GM12865 (cell line): ENCODE measurements at regions not wholly inside any gene's neighbourhood (a gene's known extent, or its start where the extent isn't known, plus 50 kb on each side); places are given as distances from the start of the nearest gene placed in this dataset.
"Not testable (repeated sequence)": the region's sequence is repeated elsewhere in the genome, so short reads cannot be mapped to it uniquely, and the experiment has no call there.

Source experiments
- DNase-seq: peaks from one replicate; pipeline ENCODE4 v3.0.0; 2010; ENCODE audit warnings: low read depth
- H3K4me3 ChIP-seq: 2 replicates; pipeline ENCODE4 v1.5.1; 2011; ENCODE audit warnings: mild to moderate bottlenecking, low read depth, low read length, control low read depth
- TF ChIP-seq, protein P1 (sequence below): IDR thresholded peaks from 2 replicates; pipeline ENCODE4 v1.5.1; 2011; ENCODE audit warnings: low read length, control low read depth, low read depth, inconsistent platforms; ENCODE audit not compliant: insufficient read depth; ENCODE audit errors: missing control alignments

DNA sequence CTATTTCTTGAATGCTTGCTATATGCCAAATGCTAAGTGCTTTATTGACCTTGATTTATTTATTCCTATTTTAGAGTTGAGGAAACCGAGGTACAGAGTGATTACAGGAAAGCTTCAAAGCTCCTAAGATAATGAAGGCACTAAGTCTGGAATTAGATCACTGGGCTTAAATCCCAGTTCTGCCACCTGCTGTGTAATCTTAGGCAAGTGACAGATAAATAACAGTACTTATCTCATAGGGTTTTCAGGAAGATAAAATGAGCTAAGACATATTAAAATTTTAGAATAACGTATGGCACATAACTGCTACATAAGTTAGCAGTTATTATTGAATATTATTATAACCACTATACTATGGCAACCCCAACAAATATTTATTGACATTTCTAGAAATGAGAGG is 843.8 kb downstream of the DTWD2 start:
- TF ChIP-seq, protein P1, sequence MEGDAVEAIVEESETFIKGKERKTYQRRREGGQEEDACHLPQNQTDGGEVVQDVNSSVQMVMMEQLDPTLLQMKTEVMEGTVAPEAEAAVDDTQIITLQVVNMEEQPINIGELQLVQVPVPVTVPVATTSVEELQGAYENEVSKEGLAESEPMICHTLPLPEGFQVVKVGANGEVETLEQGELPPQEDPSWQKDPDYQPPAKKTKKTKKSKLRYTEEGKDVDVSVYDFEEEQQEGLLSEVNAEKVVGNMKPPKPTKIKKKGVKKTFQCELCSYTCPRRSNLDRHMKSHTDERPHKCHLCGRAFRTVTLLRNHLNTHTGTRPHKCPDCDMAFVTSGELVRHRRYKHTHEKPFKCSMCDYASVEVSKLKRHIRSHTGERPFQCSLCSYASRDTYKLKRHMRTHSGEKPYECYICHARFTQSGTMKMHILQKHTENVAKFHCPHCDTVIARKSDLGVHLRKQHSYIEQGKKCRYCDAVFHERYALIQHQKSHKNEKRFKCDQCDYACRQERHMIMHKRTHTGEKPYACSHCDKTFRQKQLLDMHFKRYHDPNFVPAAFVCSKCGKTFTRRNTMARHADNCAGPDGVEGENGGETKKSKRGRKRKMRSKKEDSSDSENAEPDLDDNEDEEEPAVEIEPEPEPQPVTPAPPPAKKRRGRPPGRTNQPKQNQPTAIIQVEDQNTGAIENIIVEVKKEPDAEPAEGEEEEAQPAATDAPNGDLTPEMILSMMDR: no peak
- DNase-seq: no peak
- H3K4me3 ChIP-seq: no peak overlapping the region

DNA sequence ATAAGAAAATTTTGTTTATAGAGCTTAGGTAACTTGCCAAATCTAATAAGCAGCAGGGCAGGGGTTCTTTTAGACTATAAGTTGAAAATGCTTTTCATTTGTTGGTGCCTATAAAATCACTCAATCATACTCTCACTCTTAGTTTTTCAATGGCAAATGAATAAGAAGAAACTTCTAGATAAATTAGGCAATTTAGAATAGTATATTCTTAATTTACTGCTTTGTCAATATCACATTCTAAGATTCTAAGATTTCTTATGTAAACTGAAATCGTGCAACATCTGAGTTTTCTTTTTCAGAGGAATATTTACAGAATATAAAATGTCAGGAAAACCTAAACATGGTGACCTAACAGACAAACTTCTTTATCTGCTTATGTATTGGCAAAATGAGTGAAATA is 849.0 kb downstream of the DTWD2 start:
- no peak for DNase-seq
- no peak overlapping the region for H3K4me3 ChIP-seq
- TF ChIP-seq, protein P1: no peak

DNA sequence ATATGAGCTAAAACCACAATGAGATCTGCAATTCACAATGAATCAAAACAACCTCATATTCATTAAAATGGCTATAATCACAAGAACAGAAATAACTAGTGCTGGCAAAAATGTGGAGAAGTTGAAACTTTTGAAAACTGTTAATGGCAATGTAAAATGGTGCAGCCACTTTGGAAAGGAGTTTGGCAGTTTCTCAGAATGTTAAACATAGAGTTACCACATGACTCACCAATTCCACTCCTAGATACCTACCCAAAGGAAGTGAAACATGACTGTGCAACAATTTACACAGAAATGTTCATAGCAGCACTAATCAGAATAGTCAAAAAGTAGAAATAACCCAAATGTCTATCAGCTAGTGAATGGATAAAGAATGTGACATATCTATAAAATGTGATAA is 862.2 kb downstream of the DTWD2 start:
- H3K4me3 ChIP-seq: no peak overlapping the region
- TF ChIP-seq, protein P1: no peak
- no peak for DNase-seq

DNA sequence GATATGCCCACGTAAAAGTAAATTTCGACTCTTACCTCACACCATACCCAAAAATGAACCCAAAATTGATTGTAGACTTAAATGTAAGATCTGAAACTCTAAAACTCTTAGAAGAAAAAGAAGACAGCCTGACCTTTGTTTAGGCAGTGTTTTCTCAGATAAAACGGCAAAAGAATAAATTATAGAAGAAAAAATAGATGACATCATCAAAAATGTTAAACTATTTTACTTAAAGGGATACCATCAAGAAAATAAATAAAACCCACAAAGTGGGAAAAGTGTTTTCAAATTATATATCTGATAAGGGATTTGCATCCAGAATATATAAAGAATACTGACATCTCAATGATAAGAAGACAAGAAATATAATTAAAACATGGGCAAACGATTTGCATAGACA is 862.7 kb downstream of the DTWD2 start:
- no peak overlapping the region for H3K4me3 ChIP-seq
- DNase-seq: no peak
- TF ChIP-seq, protein P1: no peak

DNA sequence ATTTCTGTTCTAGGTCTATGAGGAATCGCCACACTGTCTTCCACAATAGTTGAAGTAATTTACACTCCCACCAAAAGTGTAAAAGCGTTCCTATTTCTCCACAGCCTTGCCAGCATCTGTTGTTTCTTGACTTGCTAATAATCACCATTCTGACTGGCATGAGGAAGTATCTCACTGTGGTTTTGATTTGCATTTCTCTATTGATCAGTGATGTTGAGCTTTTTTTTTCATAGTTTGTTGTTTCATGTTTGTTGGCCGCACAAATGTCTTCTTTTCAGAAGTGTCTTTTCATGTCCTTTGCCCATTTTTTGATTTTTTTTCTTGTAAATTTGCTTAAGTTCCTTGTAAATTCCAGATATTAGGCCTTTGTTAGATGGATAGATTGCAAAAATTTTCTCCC is 867.1 kb downstream of the DTWD2 start:
- DNase-seq: no peak
- TF ChIP-seq, protein P1: no peak
- no peak overlapping the region for H3K4me3 ChIP-seq

DNA sequence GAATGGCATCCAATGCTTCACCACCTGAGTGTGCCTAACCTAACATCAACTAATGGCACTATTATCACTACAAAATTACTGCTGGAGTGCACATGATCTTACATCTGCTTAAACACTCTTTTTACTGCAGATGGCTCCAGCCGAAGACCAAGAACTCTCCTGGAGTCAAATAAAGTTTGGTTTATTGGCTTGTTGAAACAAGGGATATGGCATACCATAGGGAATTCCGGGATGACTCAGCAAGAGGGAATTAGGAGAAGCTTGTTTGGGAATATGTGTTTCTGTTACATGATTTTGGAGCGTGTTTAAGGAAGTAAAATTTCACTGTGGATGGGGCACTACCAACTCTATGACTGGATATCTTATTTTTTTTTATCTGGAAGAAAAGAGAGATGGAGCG is 872.6 kb downstream of the DTWD2 start:
- H3K4me3 ChIP-seq: no peak overlapping the region
- DNase-seq: no peak
- TF ChIP-seq, protein P1: no peak

DNA sequence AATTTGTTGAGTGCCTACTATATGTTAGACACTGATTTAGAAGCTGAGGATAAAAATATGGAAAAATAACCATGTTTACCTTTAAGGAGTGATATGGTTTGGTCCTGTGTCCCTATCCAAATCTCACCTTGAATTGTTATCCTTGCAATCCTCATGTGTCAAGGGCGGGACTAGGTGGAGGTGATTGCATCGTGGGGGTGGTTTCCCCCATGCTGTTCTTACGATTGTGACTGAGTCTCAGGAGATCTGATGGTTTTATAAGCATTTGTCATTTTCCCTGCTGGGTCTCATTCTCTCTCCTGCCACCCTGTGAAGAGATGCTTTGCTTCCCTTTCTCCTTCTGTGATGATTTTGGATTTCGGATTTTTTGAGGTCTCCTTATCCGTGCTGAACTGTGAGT is 876.4 kb downstream of the DTWD2 start:
- DNase-seq: no peak
- TF ChIP-seq, protein P1: no peak
- H3K4me3 ChIP-seq: no peak overlapping the region

DNA sequence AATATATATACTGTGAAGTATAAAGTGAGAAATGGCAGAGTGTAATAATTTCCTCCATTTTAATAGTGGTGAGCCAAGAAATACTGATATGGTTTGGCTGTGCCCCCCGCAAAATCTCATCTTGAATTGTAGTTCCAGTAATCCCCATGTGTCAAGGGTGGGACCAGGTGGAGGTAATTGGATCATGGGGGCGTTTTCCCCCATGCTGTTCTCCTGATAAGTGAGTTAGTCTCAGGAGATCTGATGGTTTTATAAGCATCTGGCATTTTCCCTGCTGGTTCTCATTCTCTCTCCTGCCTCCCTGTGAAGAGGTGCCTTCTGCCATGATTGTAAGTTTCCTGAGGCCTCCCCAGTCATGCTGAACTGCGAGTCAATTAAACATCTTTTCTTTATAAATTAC is 881.1 kb downstream of the DTWD2 start:
- not testable (repeated sequence) for DNase-seq, H3K4me3 ChIP-seq
